GM21381 (cell line): ENCODE measurements at regions not wholly inside any gene's neighbourhood (a gene's known extent, or its start where the extent isn't known, plus 50 kb on each side); places are given as distances from the start of the nearest gene placed in this dataset.

Source experiments
- ATAC-seq: cut with Tn5 transposase; IDR thresholded peaks from one replicate; pipeline ENCODE4 v1.9.1; 2021; ENCODE audit warnings: mild to moderate bottlenecking, moderate library complexity; ENCODE audit not compliant: unreplicated experiment

DNA sequence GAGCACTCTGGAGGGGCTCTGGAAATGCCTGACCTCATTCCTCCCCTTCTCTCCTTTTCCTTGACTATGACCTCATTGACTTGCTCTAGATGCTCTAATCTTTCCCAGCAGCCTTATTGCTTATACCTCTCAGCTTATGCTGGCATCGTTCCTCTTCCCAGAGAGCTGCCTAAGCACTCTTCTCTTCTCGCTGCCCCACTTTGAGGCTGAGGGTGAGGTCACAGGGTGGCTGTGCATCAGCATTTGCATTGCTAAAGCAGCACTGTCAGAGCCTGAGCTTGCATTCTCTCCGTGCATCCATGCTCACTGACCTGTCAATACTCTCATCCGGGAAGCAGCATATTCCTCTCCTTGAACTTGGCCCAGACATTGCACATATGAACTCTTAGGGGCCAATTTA, 96.4 kb upstream of the NTRK2 start:
- no peak for ATAC-seq

DNA sequence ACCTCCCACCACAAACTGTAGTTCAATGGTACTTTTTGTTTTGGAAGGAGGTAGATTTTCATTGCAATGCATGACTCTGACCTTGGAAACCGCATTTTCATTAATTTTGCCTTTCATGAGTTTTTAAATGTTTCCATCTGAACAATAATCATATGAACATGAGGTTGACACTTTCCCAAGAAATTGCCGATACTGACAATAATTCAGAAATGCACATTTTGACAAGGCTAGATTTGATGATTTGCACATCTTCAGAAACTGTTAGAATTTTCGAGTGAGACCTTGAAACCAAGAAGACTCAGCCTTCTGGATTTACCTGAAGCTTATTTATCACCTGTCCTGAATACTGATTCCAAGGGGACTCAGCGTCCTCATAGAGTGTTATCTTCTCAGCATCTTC, 93.8 kb upstream of the NTRK2 start:
- no peak for ATAC-seq

DNA sequence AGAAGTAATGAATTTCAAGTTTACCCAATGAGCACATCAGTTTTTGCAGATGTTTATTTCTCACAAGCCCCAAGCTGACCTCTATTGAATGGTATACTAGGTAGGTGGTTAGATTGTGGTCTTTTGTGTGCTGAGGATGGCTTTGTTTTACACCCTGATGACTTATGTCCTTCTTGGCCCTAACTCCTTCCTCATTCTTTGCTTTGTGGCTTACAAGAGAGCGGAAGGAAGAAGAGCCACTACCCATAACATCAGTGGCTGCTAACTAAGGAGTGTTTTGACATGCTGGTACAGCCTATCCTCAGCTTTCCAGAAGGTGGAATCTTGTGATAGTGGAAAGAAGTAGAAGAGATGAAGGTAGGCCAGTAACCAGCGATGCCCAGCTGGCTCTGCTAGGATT, 85.7 kb upstream of the NTRK2 start:
- no peak for ATAC-seq

DNA sequence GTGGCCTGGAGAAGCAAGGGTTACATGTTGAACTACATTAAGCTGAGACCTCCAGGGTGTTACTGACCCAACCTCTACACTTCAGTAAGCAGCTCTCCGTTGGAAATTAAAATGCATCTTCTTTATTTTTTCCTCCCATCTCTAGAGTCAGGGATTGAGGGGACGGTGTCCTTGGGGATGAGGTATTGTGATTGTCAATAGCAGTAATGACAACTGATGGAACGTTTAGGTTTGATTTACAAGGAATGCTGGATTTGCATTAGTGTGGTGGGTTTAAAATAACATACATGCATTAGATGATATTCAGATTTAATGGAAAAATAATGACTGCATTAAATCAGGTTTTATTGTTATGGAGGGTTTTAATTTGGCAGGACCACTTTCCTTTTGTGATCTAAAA, 82.9 kb upstream of the NTRK2 start:
- ATAC-seq: no peak

DNA sequence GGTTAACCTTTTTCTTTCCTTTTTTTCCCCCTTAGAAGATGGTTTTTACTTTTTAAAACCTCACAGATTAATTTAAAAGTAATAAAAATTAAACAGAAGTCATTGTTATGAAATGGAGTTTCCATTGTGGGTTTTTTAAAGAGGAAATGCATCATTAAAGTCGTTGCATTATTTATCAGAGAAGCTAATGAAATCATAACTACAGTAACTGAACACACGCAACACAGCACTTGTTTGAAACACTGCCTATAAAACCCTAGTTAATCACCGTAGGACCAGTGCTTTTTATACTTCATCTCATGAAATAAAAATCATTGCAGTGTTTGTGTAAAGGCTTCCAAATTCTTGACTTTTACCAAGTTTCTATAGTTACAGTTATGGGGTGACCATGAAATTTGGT, 82.4 kb upstream of the NTRK2 start:
- no peak for ATAC-seq

DNA sequence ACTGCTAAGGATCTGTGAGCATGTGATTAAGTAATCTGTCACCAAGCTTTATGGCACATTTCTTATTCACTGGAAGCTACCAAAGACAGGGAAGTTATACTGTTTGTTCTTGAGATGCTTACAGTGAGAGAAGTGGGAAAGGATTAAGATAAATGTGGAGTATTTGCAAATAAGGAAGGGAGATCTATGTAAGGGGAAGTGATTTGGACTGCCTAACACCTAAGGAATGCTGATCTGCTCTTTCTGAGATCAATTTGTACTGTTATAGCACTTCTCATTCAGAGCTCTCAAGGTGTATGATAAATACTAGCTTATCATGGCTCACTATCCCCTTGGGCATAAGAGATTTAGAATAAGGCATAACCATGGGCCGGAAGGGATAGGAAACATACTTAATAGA, 80.0 kb upstream of the NTRK2 start:
- no peak for ATAC-seq

DNA sequence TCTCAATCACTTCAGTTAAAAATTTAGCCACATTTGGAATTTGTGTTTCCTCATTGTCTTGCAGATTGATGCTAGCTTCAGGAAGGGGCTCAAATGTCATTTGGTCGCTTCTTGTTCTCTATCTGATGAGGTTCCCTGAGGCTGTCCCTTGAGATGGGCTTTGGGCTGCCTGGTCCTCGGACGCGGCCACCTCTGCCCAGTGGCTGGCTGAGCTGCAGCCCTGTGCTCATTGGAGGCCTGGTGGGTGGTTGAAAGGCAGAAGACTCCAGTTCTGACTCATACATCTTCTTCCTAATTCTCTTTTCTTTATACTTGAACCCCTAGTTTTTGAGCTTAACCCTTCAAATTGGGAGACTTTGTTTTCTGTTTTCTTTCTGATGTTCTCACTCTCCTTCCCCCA, 78.8 kb upstream of the NTRK2 start:
- no peak for ATAC-seq

DNA sequence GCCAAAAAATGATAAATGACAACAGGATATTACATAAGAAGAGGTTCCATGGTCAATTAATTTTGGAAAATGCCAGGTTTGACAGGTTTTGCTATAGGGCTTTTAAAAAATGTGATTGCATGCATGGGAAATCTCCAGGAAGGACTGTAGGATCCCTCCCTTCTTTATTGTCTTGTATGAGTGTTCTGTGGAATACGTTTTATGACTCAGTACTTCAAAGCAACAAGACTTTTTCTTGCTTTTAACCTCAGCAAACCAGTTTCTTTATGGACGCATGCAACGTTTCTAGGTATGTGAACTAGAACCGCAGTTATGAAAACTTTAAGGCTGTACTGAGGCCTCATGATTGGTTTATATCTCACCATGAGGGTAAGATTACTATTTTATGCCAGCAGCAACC, 76.6 kb upstream of the NTRK2 start:
- no peak for ATAC-seq

DNA sequence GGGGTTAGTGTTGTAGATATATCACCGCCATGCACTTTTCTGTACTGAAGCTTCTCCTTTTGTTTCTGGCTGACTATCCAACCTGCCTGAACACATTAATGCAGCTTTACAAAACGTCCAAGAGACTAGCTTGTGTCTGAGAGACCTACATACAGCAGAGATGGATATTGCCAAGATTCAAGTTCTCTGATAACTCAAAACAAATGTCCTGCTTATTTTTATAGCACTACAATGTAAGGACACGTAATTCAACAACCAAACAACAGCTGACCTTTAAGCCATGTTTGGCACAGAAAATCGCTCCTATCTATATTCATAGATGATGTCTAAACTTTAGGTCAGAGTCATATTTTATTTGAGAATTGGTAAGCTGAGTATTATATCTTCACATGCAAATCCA, 76.2 kb upstream of the NTRK2 start:
- ATAC-seq: no peak

DNA sequence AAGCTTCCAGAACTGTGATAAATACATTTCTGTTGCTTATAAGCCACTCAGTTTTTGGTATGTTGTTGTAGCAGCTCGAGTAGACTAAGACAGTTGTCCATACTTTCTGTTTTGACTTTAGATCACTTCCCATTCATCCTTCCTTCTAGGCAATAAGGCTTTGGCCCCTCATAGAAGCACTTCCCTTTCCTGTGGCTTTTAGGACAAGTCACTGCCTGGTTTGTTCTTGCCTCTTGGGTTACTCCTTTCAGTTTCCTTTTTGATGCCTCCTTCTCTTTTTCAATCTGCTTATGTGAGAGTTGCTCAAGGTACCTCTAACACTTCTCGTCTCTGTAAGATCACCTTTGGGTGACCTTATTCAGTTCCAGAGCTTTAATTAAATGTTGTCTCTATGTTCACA, 72.4 kb upstream of the NTRK2 start:
- peak; percentile 98 for ATAC-seq

DNA sequence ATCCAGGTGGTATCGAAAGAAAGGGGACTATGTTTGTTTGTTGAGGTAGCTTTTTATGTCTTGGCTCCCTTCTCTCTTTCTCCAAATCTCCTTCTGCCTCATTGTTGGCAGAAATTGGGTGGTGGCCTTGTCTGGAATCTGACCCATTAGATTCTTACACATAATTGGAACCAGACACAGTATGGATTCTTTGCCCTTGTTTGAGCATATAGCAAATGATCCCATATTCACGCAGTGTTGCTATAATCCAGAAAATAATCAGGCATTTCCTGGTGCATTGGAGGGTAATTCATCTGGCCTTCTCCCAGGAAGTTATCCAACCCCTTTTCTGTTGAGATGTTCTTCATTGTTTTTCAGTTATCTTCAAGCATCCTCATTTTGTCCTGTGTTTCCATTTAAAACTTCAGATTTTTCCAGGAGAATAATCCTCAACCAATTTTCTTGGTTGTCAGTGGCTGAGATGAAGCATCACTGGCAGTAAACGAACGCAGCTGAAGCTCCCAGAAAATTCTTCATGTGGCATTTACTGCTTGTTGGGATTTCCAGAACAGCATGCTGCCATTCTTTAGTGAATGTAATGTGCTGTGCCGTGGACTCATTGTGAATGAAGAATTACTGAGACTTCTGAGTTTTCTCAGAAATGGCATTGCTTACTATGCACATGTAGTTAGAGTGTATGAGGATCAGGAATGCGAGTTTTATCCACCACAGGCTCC, 70.5 kb upstream of the NTRK2 start:
- no peak for ATAC-seq

DNA sequence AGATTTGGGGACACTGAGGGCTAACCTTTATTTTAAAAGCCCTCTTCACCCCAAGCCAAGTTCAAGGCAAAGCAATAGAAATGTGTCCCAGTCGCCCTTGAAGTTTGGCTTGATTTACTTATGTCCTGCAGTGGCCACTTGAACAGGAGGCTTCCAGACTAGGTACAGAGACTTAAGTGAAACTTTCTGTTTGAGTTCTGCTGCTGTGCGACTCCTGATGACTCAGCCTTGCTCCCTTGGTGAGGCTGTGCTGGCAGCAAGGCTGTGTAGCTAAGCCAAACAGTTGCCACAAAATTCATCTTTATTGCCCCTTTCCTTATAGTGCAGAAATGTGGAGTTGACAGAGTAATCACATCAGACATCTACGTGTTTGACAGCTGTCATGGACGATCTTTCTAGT, 68.8 kb upstream of the NTRK2 start:
- no peak for ATAC-seq

DNA sequence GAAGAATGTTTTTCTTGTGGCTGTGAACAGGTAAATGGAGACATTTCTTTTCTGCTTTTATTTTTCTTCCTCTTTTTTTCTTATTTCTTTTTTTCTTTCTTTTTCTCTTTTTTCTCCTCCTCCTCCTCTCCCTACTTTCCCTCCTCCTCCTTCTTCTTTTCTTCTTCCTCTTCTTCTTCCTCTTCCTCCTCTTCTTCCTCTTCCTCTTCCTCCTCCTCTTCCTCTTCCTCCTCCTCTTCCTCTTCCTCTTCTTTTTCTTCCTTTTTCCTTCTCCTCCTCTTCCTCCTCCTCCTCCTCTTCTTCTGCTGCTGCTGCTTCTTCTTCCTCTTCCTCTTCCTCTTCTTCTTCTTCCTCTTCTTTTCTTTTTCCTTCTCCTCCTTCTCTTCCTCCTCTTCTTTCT, 65.3 kb upstream of the NTRK2 start:
- ATAC-seq: no peak

DNA sequence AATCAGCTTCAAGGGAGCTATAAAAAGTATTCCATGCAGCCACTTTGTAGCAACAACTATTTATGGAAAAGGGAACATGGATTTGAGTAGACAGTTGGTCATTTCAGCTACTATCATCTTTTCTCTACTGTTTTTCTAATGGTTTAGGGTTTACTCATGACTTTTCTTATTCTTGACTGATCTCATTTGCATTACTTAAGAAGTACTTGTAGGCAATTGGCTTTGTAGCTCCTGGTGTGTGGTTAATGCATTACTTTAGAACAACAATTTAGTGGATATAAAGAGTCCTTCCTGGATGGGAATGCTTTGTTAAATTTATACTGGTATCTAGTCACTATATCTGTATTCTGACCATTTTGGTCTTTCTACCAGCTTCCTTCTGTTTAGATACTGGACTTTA, 59.8 kb upstream of the NTRK2 start:
- no peak for ATAC-seq

DNA sequence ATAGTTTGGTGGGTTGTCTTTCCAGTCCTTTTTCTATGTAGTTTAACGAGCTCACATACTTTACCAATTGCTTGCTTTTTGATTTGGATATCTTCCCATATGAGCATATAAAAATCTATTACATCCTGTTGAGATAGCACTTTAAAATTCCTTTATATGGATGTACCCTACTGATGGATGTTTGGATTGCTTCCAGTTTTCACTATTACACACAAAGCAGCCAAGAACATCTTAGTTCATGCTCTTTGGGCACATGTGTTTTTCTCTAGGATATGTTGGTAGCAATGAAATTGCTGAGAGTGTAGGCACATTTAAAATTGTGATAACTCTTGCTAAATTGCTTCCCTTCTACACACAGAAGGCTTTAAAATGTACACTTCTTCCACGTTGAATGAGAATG, 56.1 kb upstream of the NTRK2 start:
- ATAC-seq: no peak

DNA sequence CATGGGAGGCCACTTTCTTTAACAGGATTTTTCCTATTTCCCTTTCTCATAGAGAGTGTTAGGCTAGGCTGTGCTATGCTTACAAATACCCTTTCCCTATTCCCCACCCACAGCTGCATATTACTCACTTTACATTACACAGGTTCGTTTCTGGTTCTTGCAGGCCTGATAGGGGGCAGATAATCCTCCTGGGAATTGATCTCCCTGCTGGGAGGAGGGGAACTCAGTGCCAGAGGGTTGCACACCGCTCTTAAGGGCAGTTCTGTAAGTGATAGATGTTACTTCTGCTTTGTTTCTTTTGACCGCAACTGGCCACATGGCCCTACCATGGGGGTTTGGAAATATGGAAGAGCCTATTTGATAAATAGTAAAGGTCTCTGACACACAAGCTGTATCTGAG, 54.0 kb upstream of the NTRK2 start:
- no peak for ATAC-seq

DNA sequence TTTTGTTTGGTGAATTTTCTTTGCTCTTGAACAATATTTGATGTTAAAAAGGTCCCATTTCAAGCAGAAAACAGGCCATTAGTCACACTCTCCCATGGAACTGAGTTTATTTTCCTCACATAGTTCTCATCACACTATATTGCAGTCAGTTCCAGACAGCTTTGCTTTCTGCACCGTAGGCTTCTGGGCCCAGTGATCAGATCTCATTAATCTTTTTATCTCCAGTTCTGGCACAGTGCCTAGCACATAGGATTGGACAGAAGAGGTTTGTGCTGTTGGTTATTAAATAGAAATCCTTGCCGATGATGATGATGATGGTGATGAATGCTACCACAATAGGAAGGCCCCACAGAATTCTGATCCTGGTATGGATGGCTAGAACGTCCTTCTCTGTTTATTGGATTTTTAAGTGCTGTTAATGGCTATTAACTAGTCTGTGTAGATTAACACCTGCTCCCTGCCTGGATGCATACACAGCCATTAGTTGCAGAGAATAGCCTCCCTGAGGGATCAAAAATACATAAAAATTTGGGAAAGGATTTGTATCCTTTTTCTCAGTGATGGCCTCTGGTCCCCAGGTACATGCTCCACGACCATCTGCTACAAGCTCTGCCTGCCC, 52.0 kb upstream of the NTRK2 start:
- ATAC-seq: no peak
